ENCODE measurements at regions not wholly inside any gene's neighbourhood (a gene's known extent, or its start where the extent isn't known, plus 50 kb on each side); places are given as distances from the start of the nearest gene placed in this dataset.

GRCh38 chr10:8297959-8298358, 243.5 kb downstream of the GATA3 start:
- TF ChIP-seq CTCF (conservative IDR thresholded peaks at IDR 0.05; ENCODE audit: low read depth, low read length), result no peak
- DNase-seq (ENCODE audit: low read depth), result no peak
- no peak overlapping the region for H3K4me3 ChIP-seq (ENCODE audit: low read depth, low read length)

GRCh38 chr10:8298896-8299570, 244.5 kb downstream of the GATA3 start:
- DNase-seq (ENCODE audit: low read depth), result no peak
- TF ChIP-seq CTCF (conservative IDR thresholded peaks at IDR 0.05; ENCODE audit: low read depth, low read length), result no peak
- no peak overlapping the region for H3K4me3 ChIP-seq (ENCODE audit: low read depth, low read length)

GRCh38 chr10:8300925-8301324, 246.4 kb downstream of the GATA3 start:
- no peak for TF ChIP-seq CTCF (conservative IDR thresholded peaks at IDR 0.05; ENCODE audit: low read depth, low read length)
- no peak for DNase-seq (ENCODE audit: low read depth)
- H3K4me3 ChIP-seq (ENCODE audit: low read depth, low read length), result no peak overlapping the region

- no peak for TF ChIP-seq CTCF (conservative IDR thresholded peaks at IDR 0.05; ENCODE audit: low read depth, low read length)
- H3K4me3 ChIP-seq (ENCODE audit: low read depth, low read length), result no peak overlapping the region
- no peak for DNase-seq (ENCODE audit: low read depth)
Observed at GRCh38 chr10:8301333-8301732, 246.8 kb downstream of the GATA3 start.

GRCh38 chr10:8301831-8302230, 247.3 kb downstream of the GATA3 start:
- TF ChIP-seq CTCF (conservative IDR thresholded peaks at IDR 0.05; ENCODE audit: low read depth, low read length), result no peak
- no peak for DNase-seq (ENCODE audit: low read depth)
- no peak overlapping the region for H3K4me3 ChIP-seq (ENCODE audit: low read depth, low read length)

GRCh38 chr10:8302565-8302964, 248.1 kb downstream of the GATA3 start:
- TF ChIP-seq CTCF (conservative IDR thresholded peaks at IDR 0.05; ENCODE audit: low read depth, low read length), result no peak
- no peak overlapping the region for H3K4me3 ChIP-seq (ENCODE audit: low read depth, low read length)
- no peak for DNase-seq (ENCODE audit: low read depth)

- H3K4me3 ChIP-seq (ENCODE audit: low read depth, low read length), result no peak overlapping the region
- DNase-seq (ENCODE audit: low read depth), result no peak
- no peak for TF ChIP-seq CTCF (conservative IDR thresholded peaks at IDR 0.05; ENCODE audit: low read depth, low read length)
Observed at GRCh38 chr10:8304861-8305260, 250.4 kb downstream of the GATA3 start.

Data from choroid plexus epithelial cell (primary cell).